Fibroblast of lung (primary cell): ENCODE measurements at regions not wholly inside any gene's neighbourhood (a gene's known extent, or its start where the extent isn't known, plus 50 kb on each side); places are given as distances from the start of the nearest gene placed in this dataset.

Experiments used
- DNase-seq, 2 donors: peaks; one replicate each; pipeline versions ENCODE4 v3.0.0 to v3.0.0-alpha.2; 2010; ENCODE audit warnings: low read depth in 2 of 2
- H2AFZ ChIP-seq: 2 replicates; pipeline ENCODE4 v1.5.1; 2012; ENCODE audit warnings: low read length, control low read depth, inconsistent platforms
- H3K27ac ChIP-seq: 2 replicates; pipeline ENCODE4 v1.5.1; 2011; ENCODE audit warnings: low read length, control low read depth; ENCODE audit not compliant: insufficient read depth
- H3K27me3 ChIP-seq: 2 replicates; pipeline ENCODE4 v1.5.1; 2011; ENCODE audit warnings: mild to moderate bottlenecking, low read length; ENCODE audit not compliant: control insufficient read depth, insufficient read depth
- H3K36me3 ChIP-seq: 2 replicates; pipeline ENCODE4 v1.5.1; 2011; ENCODE audit warnings: low read length; ENCODE audit not compliant: control insufficient read depth, insufficient read depth
- H3K4me1 ChIP-seq: 2 replicates; pipeline ENCODE4 v1.5.1; 2011; ENCODE audit warnings: low read length; ENCODE audit not compliant: control insufficient read depth, insufficient read depth; ENCODE audit errors: extremely low read depth
- H3K4me2 ChIP-seq: 2 replicates; pipeline ENCODE4 v1.5.1; 2011; ENCODE audit warnings: low read length, control low read depth; ENCODE audit not compliant: insufficient read depth; ENCODE audit errors: extremely low read depth
- H3K4me3 ChIP-seq, 4 experiments: fragments of 200-600 bp in 1 of 4; sonication (generic) in 1 of 4; replicated peaks in 1 of 4; 2 replicates each; pipeline ENCODE4 v1.5.1; 2011 to 2016; ENCODE audit warnings: low read length in 4 of 4, low read depth in 3 of 4, mild to moderate bottlenecking in 3 of 4, control low read depth in 2 of 4, inconsistent platforms in 1 of 4, mixed read lengths in 1 of 4; ENCODE audit not compliant: insufficient read depth in 1 of 4; ENCODE audit errors: control extremely low read depth in 1 of 4
- H3K79me2 ChIP-seq: 2 replicates; pipeline ENCODE4 v1.5.1; 2012; ENCODE audit warnings: mild to moderate bottlenecking, low read length, inconsistent platforms; ENCODE audit not compliant: control insufficient read depth, insufficient read depth
- H3K9ac ChIP-seq: 2 replicates; pipeline ENCODE4 v1.5.1; 2011; ENCODE audit warnings: mild to moderate bottlenecking, low read length, control low read depth; ENCODE audit not compliant: insufficient read depth
- H3K9me3 ChIP-seq: 2 replicates; pipeline ENCODE4 v1.5.1; 2012; ENCODE audit warnings: low read depth, low read length; ENCODE audit not compliant: control insufficient read depth, insufficient read depth
- H4K20me1 ChIP-seq: 2 replicates; pipeline ENCODE4 v1.5.1; 2011; ENCODE audit warnings: low read length; ENCODE audit not compliant: control insufficient read depth, insufficient read depth; ENCODE audit errors: extremely low read depth
- EZH2 ChIP-seq: IDR thresholded peaks from 2 replicates; pipeline ENCODE4 v1.5.1; 2012; ENCODE audit warnings: low read length, control low read depth, mild to moderate bottlenecking; ENCODE audit errors: missing control alignments
- TF ChIP-seq, protein P1 (sequence below), 2 donors: IDR thresholded peaks in 1 of 2; conservative IDR thresholded peaks in 1 of 2; 1 replicate in 1 of 2; 2 replicates in 1 of 2; pipeline ENCODE4 v1.5.1; 2011 to 2012; ENCODE audit warnings: low read length in 2 of 2, control low read depth in 1 of 2, inconsistent platforms in 1 of 2, low read depth in 1 of 2, mild to moderate bottlenecking in 1 of 2

DNA sequence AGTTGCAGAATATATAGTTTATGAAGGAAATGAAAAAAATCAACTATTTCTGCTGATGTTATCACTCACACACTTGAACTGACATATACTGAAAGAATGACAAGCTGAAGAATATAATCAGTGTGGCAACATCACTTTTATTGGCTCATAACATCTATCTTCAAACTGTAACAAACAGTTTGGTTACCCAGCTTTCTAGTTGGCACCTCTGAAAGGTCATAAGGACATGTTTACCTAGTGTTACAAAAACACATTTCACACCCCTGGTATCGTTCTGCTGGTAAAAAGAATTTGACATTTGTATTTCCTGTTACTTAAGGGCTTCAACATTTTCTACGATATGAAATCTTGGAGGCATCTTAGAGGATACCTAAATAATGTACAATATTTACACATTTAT, 1267.0 kb upstream of the NCAM2 start:
- no peak overlapping the region for H2AFZ ChIP-seq
- DNase-seq, result no peak
- no peak overlapping the region for H3K4me3 ChIP-seq
- H3K4me2 ChIP-seq, result no peak overlapping the region
- H3K27me3 ChIP-seq, result no peaks in the 10 kb centered on the region
- no peaks in the 10 kb centered on the region for H4K20me1 ChIP-seq
- no peak overlapping the region for H3K9ac ChIP-seq
- H3K4me1 ChIP-seq, result no peaks in the 10 kb centered on the region
- no peaks in the 10 kb centered on the region for H3K36me3 ChIP-seq
- TF ChIP-seq, protein P1, sequence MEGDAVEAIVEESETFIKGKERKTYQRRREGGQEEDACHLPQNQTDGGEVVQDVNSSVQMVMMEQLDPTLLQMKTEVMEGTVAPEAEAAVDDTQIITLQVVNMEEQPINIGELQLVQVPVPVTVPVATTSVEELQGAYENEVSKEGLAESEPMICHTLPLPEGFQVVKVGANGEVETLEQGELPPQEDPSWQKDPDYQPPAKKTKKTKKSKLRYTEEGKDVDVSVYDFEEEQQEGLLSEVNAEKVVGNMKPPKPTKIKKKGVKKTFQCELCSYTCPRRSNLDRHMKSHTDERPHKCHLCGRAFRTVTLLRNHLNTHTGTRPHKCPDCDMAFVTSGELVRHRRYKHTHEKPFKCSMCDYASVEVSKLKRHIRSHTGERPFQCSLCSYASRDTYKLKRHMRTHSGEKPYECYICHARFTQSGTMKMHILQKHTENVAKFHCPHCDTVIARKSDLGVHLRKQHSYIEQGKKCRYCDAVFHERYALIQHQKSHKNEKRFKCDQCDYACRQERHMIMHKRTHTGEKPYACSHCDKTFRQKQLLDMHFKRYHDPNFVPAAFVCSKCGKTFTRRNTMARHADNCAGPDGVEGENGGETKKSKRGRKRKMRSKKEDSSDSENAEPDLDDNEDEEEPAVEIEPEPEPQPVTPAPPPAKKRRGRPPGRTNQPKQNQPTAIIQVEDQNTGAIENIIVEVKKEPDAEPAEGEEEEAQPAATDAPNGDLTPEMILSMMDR (conservative IDR thresholded peaks at IDR 0.05 in 1 of 2, IDR thresholded peaks at IDR 0.05 in 1 of 2; ENCODE audit: low read depth in 1 of 2, low read length in 2 of 2), result no peak
- no peak for TF ChIP-seq EZH2
- H3K9me3 ChIP-seq, result no peaks in the 10 kb centered on the region
- H3K79me2 ChIP-seq, result no peaks in the 10 kb centered on the region
- H3K27ac ChIP-seq, result no peak overlapping the region

DNA sequence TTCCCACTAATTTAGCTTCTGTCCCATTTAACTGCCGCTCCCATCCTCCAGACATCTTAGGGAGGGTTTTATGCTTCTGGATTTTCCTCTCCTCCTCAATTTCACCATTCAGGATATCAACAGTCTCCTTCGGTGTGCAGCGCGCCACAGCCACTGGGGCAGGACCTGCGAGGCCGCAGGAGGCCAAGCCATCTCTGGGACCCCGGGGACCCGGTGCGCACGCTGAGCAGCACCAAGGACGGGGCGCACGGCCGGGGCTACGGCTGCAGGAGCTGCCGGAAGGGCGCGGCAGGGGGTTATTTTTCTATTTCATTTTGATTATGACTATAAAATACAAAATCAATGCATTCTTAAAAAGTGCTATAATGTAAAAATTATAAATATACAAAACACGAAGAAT, 1238.4 kb upstream of the NCAM2 start:
- Histone ChIP-seq H3K9ac (no peak overlapping the region), H3K27ac (no peak overlapping the region), H3K27me3 (no peaks in the 10 kb centered on the region), H3K9me3 (no peaks in the 10 kb centered on the region), H2AFZ (no peak overlapping the region), H3K36me3 (no peaks in the 10 kb centered on the region), H4K20me1 (no peaks in the 10 kb centered on the region), H3K4me2 (no peak overlapping the region), H3K79me2 (no peaks in the 10 kb centered on the region), H3K4me3 (no peak overlapping the region), H3K4me1 (no peaks in the 10 kb centered on the region)
- no peak for DNase-seq
- TF ChIP-seq, protein P1 (conservative IDR thresholded peaks at IDR 0.05 in 1 of 2, IDR thresholded peaks at IDR 0.05 in 1 of 2; ENCODE audit: low read depth in 1 of 2, low read length in 2 of 2), result no peak
- no peak for TF ChIP-seq EZH2

GRCh38 chr21:19767546-19767945, 1230.7 kb upstream of the NCAM2 start:
- H3K79me2 ChIP-seq, result no peaks in the 10 kb centered on the region
- TF ChIP-seq EZH2, result no peak
- TF ChIP-seq, protein P1 (conservative IDR thresholded peaks at IDR 0.05 in 1 of 2, IDR thresholded peaks at IDR 0.05 in 1 of 2; ENCODE audit: low read depth in 1 of 2, low read length in 2 of 2), result no peak
- no peaks in the 10 kb centered on the region for H3K4me1 ChIP-seq
- H4K20me1 ChIP-seq, result no peaks in the 10 kb centered on the region
- H3K27ac ChIP-seq, result no peak overlapping the region
- H3K4me3 ChIP-seq, result no peak overlapping the region
- H3K9me3 ChIP-seq, result no peaks in the 10 kb centered on the region
- H3K4me2 ChIP-seq, result no peak overlapping the region
- H2AFZ ChIP-seq, result no peak overlapping the region
- no peaks in the 10 kb centered on the region for H3K36me3 ChIP-seq
- H3K27me3 ChIP-seq, result no peaks in the 10 kb centered on the region
- H3K9ac ChIP-seq, result no peak overlapping the region
- no peak for DNase-seq
